ENCODE measurements at regions not wholly inside any gene's neighbourhood (a gene's known extent, or its start where the extent isn't known, plus 50 kb on each side); places are given as distances from the start of the nearest gene placed in this dataset.

DNA sequence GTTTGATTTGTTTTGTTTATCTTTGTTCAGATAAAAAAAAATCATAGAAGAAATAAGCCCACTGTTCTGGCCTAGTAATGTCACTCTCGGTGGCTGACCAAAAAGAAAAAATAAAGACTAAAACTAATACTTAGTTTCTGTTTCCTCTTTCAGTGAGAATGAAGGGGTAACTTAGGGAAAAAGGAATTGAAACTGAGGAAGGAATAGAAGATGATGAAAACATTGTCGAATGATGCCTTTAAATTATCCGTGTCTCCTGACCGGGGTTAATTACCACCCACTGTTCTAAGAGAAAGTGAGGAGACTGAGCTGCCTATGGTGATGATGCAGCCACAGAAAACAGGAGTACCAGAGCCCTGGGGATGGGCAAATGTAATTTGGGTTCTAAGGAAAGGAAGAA is 73.1 kb downstream of the PTCHD4 start:
- Histone ChIP-seq H3K9me3 (ENCODE audit: control insufficient read depth, low read length) (no peaks in the 10 kb centered on the region), H3K27me3 (ENCODE audit: control insufficient read depth, insufficient read depth, low read length, poor library complexity, severe bottlenecking) (no peaks in the 10 kb centered on the region), H3K9ac (ENCODE audit: extremely low read depth, low read length, poor library complexity, severe bottlenecking) (no peak overlapping the region), H3K36me3 (ENCODE audit: control insufficient read depth, insufficient read depth, low read length) (no peaks in the 10 kb centered on the region), H3K27ac (ENCODE audit: low read depth, low read length) (no peak overlapping the region), H3K4me1 (ENCODE audit: control insufficient read depth, insufficient read depth, low read length) (no peaks in the 10 kb centered on the region), H3K4me3 (ENCODE audit: low read length) (no peak overlapping the region)
- Mint-ChIP-seq H3K4me1 (no peaks in the 10 kb centered on the region), H3K27me3 (ENCODE audit: insufficient read depth) (no peaks in the 10 kb centered on the region), H3K9me3 (no peaks in the 10 kb centered on the region), H3K27ac (no peak overlapping the region), H3K4me3 (no peak overlapping the region), H3K36me3 (ENCODE audit: low read depth) (no peaks in the 10 kb centered on the region)
- TF ChIP-seq CTCF (conservative IDR thresholded peaks at IDR 0.05), result no peak
- DNase-seq, result no peak
- WGBS, 2 experiments (ENCODE audit: insufficient coverage in 1 of 2, insufficient read length in 1 of 2), result 79 to 80% methylated on average over 3 to 4 of the region's 4 CpGs

DNA sequence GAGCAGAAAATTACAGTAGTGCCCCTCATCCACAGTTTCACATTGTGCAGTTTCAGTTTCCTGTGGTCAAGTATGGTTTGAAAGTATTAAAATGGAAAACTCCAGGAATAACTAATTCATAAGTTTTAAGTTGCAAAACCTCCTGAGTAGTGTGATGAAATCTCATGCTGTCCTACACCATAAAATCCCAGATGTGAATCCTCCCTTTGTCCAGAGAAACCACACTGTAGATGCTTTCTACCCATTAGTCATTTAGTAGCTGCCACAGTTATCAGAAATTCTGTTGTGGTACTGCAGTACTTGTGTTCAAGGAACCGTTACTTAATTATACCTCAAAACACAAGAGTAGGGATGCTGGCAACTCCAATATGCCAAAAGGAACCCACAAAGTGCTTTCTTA is 74.7 kb downstream of the PTCHD4 start:
- no peak overlapping the region for H3K27ac ChIP-seq (ENCODE audit: low read depth, low read length)
- DNase-seq, result no peak
- no peaks in the 10 kb centered on the region for H3K36me3 Mint-ChIP-seq (ENCODE audit: low read depth)
- H3K36me3 ChIP-seq (ENCODE audit: control insufficient read depth, insufficient read depth, low read length), result no peaks in the 10 kb centered on the region
- no peak overlapping the region for H3K4me3 Mint-ChIP-seq
- H3K27me3 ChIP-seq (ENCODE audit: control insufficient read depth, insufficient read depth, low read length, poor library complexity, severe bottlenecking), result no peaks in the 10 kb centered on the region
- no peak for TF ChIP-seq CTCF (conservative IDR thresholded peaks at IDR 0.05)
- H3K9ac ChIP-seq (ENCODE audit: extremely low read depth, low read length, poor library complexity, severe bottlenecking), result no peak overlapping the region
- 92% methylated on average over 1 of the region's 1 CpG; no CpG with 5 or more reads in 1 of the 2 experiments for WGBS, 2 experiments (ENCODE audit: insufficient coverage in 1 of 2, insufficient read length in 1 of 2)
- H3K4me3 ChIP-seq (ENCODE audit: low read length), result no peak overlapping the region
- H3K27me3 Mint-ChIP-seq (ENCODE audit: insufficient read depth), result no peaks in the 10 kb centered on the region
- no peaks in the 10 kb centered on the region for H3K4me1 Mint-ChIP-seq
- no peaks in the 10 kb centered on the region for H3K9me3 Mint-ChIP-seq
- H3K9me3 ChIP-seq (ENCODE audit: control insufficient read depth, low read length), result no peaks in the 10 kb centered on the region
- H3K27ac Mint-ChIP-seq, result no peak overlapping the region
- no peaks in the 10 kb centered on the region for H3K4me1 ChIP-seq (ENCODE audit: control insufficient read depth, insufficient read depth, low read length)

DNA sequence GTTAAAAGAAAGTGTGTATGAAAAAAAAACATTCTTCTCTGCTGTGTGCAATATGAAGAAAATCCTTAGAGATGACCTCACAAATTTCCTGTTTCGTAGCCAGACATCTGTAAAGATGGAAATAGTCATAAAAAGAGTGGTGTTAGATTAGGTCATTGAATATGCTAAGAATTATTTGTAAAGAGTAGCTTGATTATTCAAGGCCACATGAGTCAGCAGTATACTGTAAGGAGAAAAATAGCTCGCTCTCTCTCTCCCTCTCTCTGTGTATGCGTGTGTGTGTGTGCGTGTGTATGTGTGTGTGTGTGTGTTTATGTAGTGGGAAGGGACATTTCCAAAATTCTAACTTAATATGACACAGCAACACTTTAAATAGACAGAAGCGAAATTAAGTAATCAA is 78.8 kb downstream of the PTCHD4 start:
- 94 to 96% methylated on average over 1 to 2 of the region's 5 CpGs for WGBS, 2 experiments (ENCODE audit: insufficient coverage in 1 of 2, insufficient read length in 1 of 2)
- DNase-seq, result no peak
- Mint-ChIP-seq H3K36me3 (ENCODE audit: low read depth) (no peaks in the 10 kb centered on the region), H3K27ac (no peak overlapping the region), H3K4me1 (no peaks in the 10 kb centered on the region), H3K9me3 (no peaks in the 10 kb centered on the region), H3K4me3 (no peak overlapping the region), H3K27me3 (ENCODE audit: insufficient read depth) (no peaks in the 10 kb centered on the region)
- H3K27ac ChIP-seq (ENCODE audit: low read depth, low read length), result no peak overlapping the region
- no peaks in the 10 kb centered on the region for H3K9me3 ChIP-seq (ENCODE audit: control insufficient read depth, low read length)
- TF ChIP-seq CTCF (conservative IDR thresholded peaks at IDR 0.05), result no peak
- no peaks in the 10 kb centered on the region for H3K27me3 ChIP-seq (ENCODE audit: control insufficient read depth, insufficient read depth, low read length, poor library complexity, severe bottlenecking)
- no peak overlapping the region for H3K9ac ChIP-seq (ENCODE audit: extremely low read depth, low read length, poor library complexity, severe bottlenecking)
- H3K4me1 ChIP-seq (ENCODE audit: control insufficient read depth, insufficient read depth, low read length), result no peaks in the 10 kb centered on the region
- no peak overlapping the region for H3K4me3 ChIP-seq (ENCODE audit: low read length)
- no peaks in the 10 kb centered on the region for H3K36me3 ChIP-seq (ENCODE audit: control insufficient read depth, insufficient read depth, low read length)
